Activated naive CD8-positive, alpha-beta T cell (primary cell): ENCODE measurements at regions not wholly inside any gene's neighbourhood (a gene's known extent, or its start where the extent isn't known, plus 50 kb on each side); places are given as distances from the start of the nearest gene placed in this dataset.

ENCODE experiments used
- H3K27ac Mint-ChIP-seq: one replicate; pipeline ENCODE4 v1.8.0; 2021; ENCODE audit warnings: mixed read lengths
- H3K27me3 Mint-ChIP-seq: one replicate; pipeline ENCODE4 v1.8.0; 2021; ENCODE audit warnings: mixed read lengths
- H3K36me3 Mint-ChIP-seq: one replicate; pipeline ENCODE4 v1.8.0; 2021; ENCODE audit warnings: mixed read lengths
- H3K4me1 Mint-ChIP-seq: one replicate; pipeline ENCODE4 v1.8.0; 2021; ENCODE audit warnings: low read depth, mixed read lengths
- H3K4me3 Mint-ChIP-seq: one replicate; pipeline ENCODE4 v1.8.0; 2021; ENCODE audit warnings: mild to moderate bottlenecking, mixed read lengths
- H3K9me3 Mint-ChIP-seq: one replicate; pipeline ENCODE4 v1.8.0; 2021; ENCODE audit warnings: low read depth, mixed read lengths

- Mint-ChIP-seq H3K36me3 (no peaks in the 10 kb centered on the region), H3K9me3 (no peaks in the 10 kb centered on the region), H3K4me3 (no peak overlapping the region), H3K4me1 (no peaks in the 10 kb centered on the region), H3K27ac (no peak overlapping the region), H3K27me3 (peaks cover 2% of the 10 kb centered on the region)
Observed at GRCh38 chr12:87930033-87930432, 99.2 kb downstream of the C12orf50 start.

DNA sequence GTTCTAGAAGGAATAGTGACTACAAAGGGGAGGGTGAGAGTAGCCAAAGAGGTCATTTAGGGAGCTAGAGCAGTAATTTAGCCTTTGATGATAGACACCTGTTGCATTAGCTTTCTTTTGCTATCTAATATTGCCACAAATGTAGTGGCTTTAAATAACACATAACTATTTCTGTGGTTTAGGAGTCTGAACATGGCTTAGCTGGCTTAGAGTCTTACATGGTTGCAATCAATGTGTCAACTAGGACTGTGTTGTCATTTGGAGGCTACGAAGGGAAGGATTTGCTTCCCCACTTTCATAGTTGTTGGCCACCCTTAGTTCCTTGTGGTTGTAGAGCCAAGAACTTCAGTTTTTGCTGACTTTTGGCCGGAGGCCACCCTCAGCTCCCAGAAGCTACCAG, 99.9 kb downstream of the C12orf50 start:
- Mint-ChIP-seq H3K9me3 (no peaks in the 10 kb centered on the region), H3K36me3 (no peaks in the 10 kb centered on the region), H3K27me3 (peaks cover 2% of the 10 kb centered on the region), H3K27ac (no peak overlapping the region), H3K4me1 (no peaks in the 10 kb centered on the region), H3K4me3 (no peak overlapping the region)

DNA sequence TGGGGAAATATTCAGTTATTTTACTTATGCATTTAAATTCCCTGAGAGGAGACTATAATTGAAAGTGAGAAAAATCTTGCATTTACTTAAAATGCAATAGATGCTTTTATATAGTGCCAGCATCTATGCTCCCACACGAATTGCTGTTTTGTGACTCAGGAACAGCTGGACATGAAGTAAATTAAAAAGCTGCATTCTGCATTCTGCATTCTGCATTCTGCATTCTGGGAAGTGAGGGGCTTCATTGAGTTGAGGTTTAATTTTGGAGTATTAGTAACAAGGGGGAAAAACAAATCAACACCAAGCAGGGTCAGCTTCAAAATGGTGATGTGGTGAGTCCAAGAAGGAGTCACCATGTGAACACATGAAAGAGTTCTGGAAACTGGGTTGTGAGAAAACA, 101.2 kb downstream of the C12orf50 start:
- Mint-ChIP-seq H3K9me3 (no peaks in the 10 kb centered on the region), H3K4me1 (no peaks in the 10 kb centered on the region), H3K36me3 (no peaks in the 10 kb centered on the region), H3K4me3 (no peak overlapping the region), H3K27me3 (peaks cover 2% of the 10 kb centered on the region), H3K27ac (no peak overlapping the region)

- Mint-ChIP-seq H3K36me3 (no peaks in the 10 kb centered on the region), H3K4me3 (no peak overlapping the region), H3K27me3 (peaks cover 2% of the 10 kb centered on the region), H3K27ac (no peak overlapping the region), H3K4me1 (no peaks in the 10 kb centered on the region), H3K9me3 (no peaks in the 10 kb centered on the region)
Observed at GRCh38 chr12:87925021-87925420, 104.2 kb downstream of the C12orf50 start.

DNA sequence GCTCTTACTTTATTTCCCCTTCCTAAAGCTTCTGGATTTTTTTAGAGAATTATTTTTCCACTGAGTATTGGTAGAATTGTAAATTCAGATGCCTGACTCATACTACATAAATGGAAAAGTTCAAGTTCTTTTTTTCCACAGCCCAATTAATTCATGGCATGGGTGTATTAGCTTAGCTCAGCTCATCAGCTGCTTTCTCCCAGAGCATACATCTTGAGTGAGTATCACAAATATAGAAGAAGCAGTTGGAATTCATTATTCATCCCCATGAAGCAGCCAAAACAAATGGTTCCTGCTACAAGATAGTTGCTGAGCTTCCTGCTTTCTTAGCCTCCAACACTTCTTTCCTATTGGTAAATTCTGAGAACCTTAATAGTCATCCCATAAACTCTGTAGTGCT, 105.1 kb downstream of the C12orf50 start:
- no peak overlapping the region for H3K27ac Mint-ChIP-seq
- no peaks in the 10 kb centered on the region for H3K9me3 Mint-ChIP-seq
- H3K4me1 Mint-ChIP-seq, result no peaks in the 10 kb centered on the region
- peaks cover 2% of the 10 kb centered on the region for H3K27me3 Mint-ChIP-seq
- H3K4me3 Mint-ChIP-seq, result no peak overlapping the region
- H3K36me3 Mint-ChIP-seq, result no peaks in the 10 kb centered on the region

DNA sequence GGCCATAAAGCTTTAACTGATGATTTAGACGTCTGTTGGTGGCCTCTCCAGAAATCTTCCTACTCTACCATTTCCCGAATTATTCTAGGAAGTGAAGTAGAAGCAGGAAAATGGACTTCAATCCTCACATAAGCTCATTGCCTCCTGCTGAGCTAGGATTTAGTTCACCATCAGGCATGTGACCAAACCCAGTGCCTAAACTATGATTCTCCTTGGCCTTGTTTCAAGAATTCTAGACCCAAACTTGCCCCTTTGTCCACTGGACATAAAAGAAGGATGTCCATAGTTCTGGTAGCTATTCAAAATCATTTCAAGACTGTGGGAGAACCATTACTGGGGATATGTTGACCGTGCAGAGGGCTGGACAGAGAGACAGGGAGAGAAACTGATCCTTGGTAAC, 105.8 kb downstream of the C12orf50 start:
- H3K27me3 Mint-ChIP-seq, result peaks cover 2% of the 10 kb centered on the region
- no peaks in the 10 kb centered on the region for H3K9me3 Mint-ChIP-seq
- no peaks in the 10 kb centered on the region for H3K4me1 Mint-ChIP-seq
- H3K27ac Mint-ChIP-seq, result no peak overlapping the region
- H3K4me3 Mint-ChIP-seq, result no peak overlapping the region
- no peaks in the 10 kb centered on the region for H3K36me3 Mint-ChIP-seq

- peaks cover 2% of the 10 kb centered on the region for H3K27me3 Mint-ChIP-seq
- H3K27ac Mint-ChIP-seq, result no peak overlapping the region
- H3K9me3 Mint-ChIP-seq, result no peaks in the 10 kb centered on the region
- no peak overlapping the region for H3K4me3 Mint-ChIP-seq
- H3K4me1 Mint-ChIP-seq, result no peaks in the 10 kb centered on the region
- no peaks in the 10 kb centered on the region for H3K36me3 Mint-ChIP-seq
Observed at GRCh38 chr12:87922736-87923135, 106.5 kb downstream of the C12orf50 start.

GRCh38 chr12:87921621-87922020, 107.6 kb downstream of the C12orf50 start:
- peaks cover 2% of the 10 kb centered on the region for H3K27me3 Mint-ChIP-seq
- H3K36me3 Mint-ChIP-seq, result no peaks in the 10 kb centered on the region
- no peak overlapping the region for H3K27ac Mint-ChIP-seq
- no peak overlapping the region for H3K4me3 Mint-ChIP-seq
- H3K4me1 Mint-ChIP-seq, result no peaks in the 10 kb centered on the region
- no peaks in the 10 kb centered on the region for H3K9me3 Mint-ChIP-seq

DNA sequence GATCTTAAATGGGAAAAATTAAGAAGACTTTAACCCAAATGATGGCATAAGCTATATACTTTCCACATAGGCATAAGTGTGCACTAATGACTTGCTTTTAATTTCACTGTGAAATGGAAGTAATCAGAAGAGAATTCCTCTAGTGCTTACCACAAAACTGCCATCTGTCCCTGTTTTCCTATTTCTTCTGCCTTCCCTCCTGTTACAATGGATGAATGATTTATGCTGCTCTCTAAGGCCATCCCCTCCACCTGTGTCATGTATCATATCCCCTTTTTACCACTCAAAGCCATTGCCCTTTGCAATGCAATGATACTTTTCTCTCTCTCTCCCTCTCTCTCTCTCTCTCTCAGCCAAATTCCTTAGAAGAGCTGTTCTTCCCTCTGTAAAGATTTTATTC, 109.1 kb downstream of the C12orf50 start:
- Mint-ChIP-seq H3K9me3 (no peaks in the 10 kb centered on the region), H3K4me1 (no peaks in the 10 kb centered on the region), H3K4me3 (no peak overlapping the region), H3K27me3 (no peaks in the 10 kb centered on the region), H3K36me3 (no peaks in the 10 kb centered on the region), H3K27ac (no peak overlapping the region)

DNA sequence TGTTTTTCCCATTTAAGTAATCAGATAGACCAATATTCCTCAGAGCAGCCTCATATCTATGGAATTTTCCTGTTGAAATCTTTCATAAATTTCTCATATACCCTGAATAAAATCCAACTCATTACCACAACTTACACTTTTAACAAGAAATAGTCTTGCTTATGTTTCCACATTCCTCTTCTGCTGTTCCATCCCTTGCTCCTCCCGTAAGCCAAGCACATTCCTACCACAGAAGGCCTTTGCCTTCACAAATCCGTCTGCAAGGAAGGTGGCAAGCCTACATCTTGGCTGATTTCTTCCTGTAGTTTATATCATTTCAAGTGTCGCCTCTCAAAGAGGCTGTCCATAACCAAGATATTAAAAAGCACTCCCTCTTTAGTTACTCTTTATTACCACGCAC, 127.7 kb downstream of the C12orf50 start:
- no peak overlapping the region for H3K4me3 Mint-ChIP-seq
- H3K27me3 Mint-ChIP-seq, result peaks cover 5% of the 10 kb centered on the region
- no peak overlapping the region for H3K27ac Mint-ChIP-seq
- no peaks in the 10 kb centered on the region for H3K9me3 Mint-ChIP-seq
- no peaks in the 10 kb centered on the region for H3K4me1 Mint-ChIP-seq
- H3K36me3 Mint-ChIP-seq, result no peaks in the 10 kb centered on the region

DNA sequence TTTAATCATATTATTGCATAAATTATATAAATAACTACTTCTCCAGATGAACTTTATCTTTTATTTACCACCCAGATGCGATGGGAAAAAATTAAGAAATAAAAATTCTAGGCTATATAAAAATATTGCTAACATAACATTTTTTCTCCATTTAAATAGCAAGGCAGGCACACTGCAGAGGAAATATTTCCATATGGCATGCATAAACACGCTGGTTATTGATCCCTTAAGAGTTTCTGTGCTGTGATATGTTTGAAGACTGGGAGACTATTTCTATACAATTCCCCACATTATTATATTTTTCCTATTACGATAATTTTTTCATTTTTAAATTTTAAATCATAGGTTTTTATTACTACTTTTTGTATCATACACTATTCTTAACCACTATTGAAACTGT, 131.5 kb downstream of the C12orf50 start:
- no peaks in the 10 kb centered on the region for H3K9me3 Mint-ChIP-seq
- H3K27me3 Mint-ChIP-seq, result peaks cover 5% of the 10 kb centered on the region
- H3K4me1 Mint-ChIP-seq, result no peaks in the 10 kb centered on the region
- no peaks in the 10 kb centered on the region for H3K36me3 Mint-ChIP-seq
- no peak overlapping the region for H3K27ac Mint-ChIP-seq
- no peak overlapping the region for H3K4me3 Mint-ChIP-seq

- H3K4me1 Mint-ChIP-seq, result no peaks in the 10 kb centered on the region
- H3K4me3 Mint-ChIP-seq, result no peak overlapping the region
- no peaks in the 10 kb centered on the region for H3K36me3 Mint-ChIP-seq
- H3K27ac Mint-ChIP-seq, result no peak overlapping the region
- no peaks in the 10 kb centered on the region for H3K9me3 Mint-ChIP-seq
- no peaks in the 10 kb centered on the region for H3K27me3 Mint-ChIP-seq
Observed at GRCh38 chr12:87883806-87884205, 145.4 kb downstream of the C12orf50 start.

- no peaks in the 10 kb centered on the region for H3K9me3 Mint-ChIP-seq
- no peak overlapping the region for H3K4me3 Mint-ChIP-seq
- no peaks in the 10 kb centered on the region for H3K27me3 Mint-ChIP-seq
- no peaks in the 10 kb centered on the region for H3K36me3 Mint-ChIP-seq
- no peaks in the 10 kb centered on the region for H3K4me1 Mint-ChIP-seq
- H3K27ac Mint-ChIP-seq, result no peak overlapping the region
Observed at GRCh38 chr12:87879141-87879540, 150.1 kb downstream of the C12orf50 start.

- Mint-ChIP-seq H3K27ac (no peak overlapping the region), H3K4me3 (no peak overlapping the region), H3K9me3 (peaks cover 7% of the 10 kb centered on the region), H3K27me3 (no peaks in the 10 kb centered on the region), H3K36me3 (no peaks in the 10 kb centered on the region), H3K4me1 (no peaks in the 10 kb centered on the region)
Observed at GRCh38 chr12:87870493-87871460, 158.4 kb downstream of the C12orf50 start.

DNA sequence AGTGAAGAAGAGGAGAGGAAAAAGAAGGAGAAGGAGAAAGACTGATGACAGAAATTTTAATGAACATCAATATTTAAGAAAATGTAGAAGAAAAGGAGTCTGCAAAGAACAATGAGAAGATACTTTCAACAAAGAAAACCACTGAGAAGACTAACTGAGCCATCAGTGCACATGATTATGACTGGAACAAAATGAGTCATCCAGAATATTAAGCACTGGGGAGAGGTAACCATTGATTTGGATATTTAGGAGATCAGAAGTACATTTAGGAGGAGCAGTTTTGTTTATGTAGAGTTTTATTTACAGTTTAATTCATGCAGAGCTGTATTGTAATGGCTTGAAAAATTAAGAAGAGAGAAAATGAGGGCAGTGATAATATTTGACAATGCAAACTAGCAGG, 159.1 kb downstream of the C12orf50 start:
- Mint-ChIP-seq H3K4me3 (no peak overlapping the region), H3K36me3 (no peaks in the 10 kb centered on the region), H3K27ac (no peak overlapping the region)

More for the DNA sequence above, 159.1 kb downstream of the C12orf50 start:
- H3K4me1 Mint-ChIP-seq, result no peaks in the 10 kb centered on the region
- peaks cover 7% of the 10 kb centered on the region for H3K9me3 Mint-ChIP-seq
- no peaks in the 10 kb centered on the region for H3K27me3 Mint-ChIP-seq
